Midbrain (tissue), 1 donor: ENCODE measurements at regions not wholly inside any gene's neighbourhood (a gene's known extent, or its start where the extent isn't known, plus 50 kb on each side); places are given as distances from the start of the nearest gene placed in this dataset.
"Not testable (repeated sequence)": the region's sequence is repeated elsewhere in the genome, so short reads cannot be mapped to it uniquely, and the experiment has no call there.

ENCODE experiments used
- DNase-seq: peaks from one replicate; lab custom pipeline; 2025; lab: John Stamatoyannopoulos, UW

- no peak for DNase-seq
Measured at GRCh38 chr12:89289720-89290119, 62.6 kb downstream of the DUSP6 start.

GRCh38 chr12:89288959-89289358 lies 63.3 kb downstream of the DUSP6 start:
- no peak for DNase-seq

GRCh38 chr12:89286501-89286900 lies 65.8 kb downstream of the DUSP6 start:
- no peak for DNase-seq

- DNase-seq = no peak
Measured at GRCh38 chr12:89281539-89281867, 70.8 kb downstream of the DUSP6 start.

- no peak for DNase-seq
Measured at GRCh38 chr12:89280833-89281538, 71.3 kb downstream of the DUSP6 start.

GRCh38 chr12:89279499-89279898 lies 72.8 kb downstream of the DUSP6 start:
- DNase-seq = no peak

- no peak for DNase-seq
Measured at GRCh38 chr12:89278862-89279261, 73.4 kb downstream of the DUSP6 start.

- DNase-seq = no peak
Measured at GRCh38 chr12:89278169-89278568, 74.1 kb downstream of the DUSP6 start.

- no peak for DNase-seq
Measured at GRCh38 chr12:89276860-89277259, 75.4 kb downstream of the DUSP6 start.

- no peak for DNase-seq
Measured at GRCh38 chr12:89273525-89273924, 78.8 kb downstream of the DUSP6 start.

- DNase-seq = no peak
Measured at GRCh38 chr12:89270548-89270947, 81.8 kb downstream of the DUSP6 start.

GRCh38 chr12:89269174-89269573 lies 83.1 kb downstream of the DUSP6 start:
- DNase-seq = no peak

- DNase-seq = no peak
Measured at GRCh38 chr12:89267404-89267803, 84.9 kb downstream of the DUSP6 start.

- DNase-seq = not testable (repeated sequence)
Measured at GRCh38 chr12:89266574-89267188, 85.6 kb downstream of the DUSP6 start.

- no peak for DNase-seq
Measured at GRCh38 chr12:89264837-89265236, 87.5 kb downstream of the DUSP6 start.

GRCh38 chr12:89263900-89264299 lies 88.4 kb downstream of the DUSP6 start:
- DNase-seq = no peak

GRCh38 chr12:89262855-89263552 lies 89.3 kb downstream of the DUSP6 start:
- DNase-seq = no peak

- no peak for DNase-seq
Measured at GRCh38 chr12:89261982-89262381, 90.3 kb downstream of the DUSP6 start.

- DNase-seq = no peak
Measured at GRCh38 chr12:89260841-89261637, 91.3 kb downstream of the DUSP6 start.

- no peak for DNase-seq
Measured at GRCh38 chr12:89259821-89260220, 92.5 kb downstream of the DUSP6 start.

- no peak for DNase-seq
Measured at GRCh38 chr12:89258240-89258969, 93.9 kb downstream of the DUSP6 start.

- DNase-seq = no peak
Measured at GRCh38 chr12:89257340-89257739, 95.0 kb downstream of the DUSP6 start.
